ENCODE measurements at regions not wholly inside any gene's neighbourhood (a gene's known extent, or its start where the extent isn't known, plus 50 kb on each side); places are given as distances from the start of the nearest gene placed in this dataset.

- Histone ChIP-seq H3K36me3 (no peaks in the 10 kb centered on the region), H3K79me2 (ENCODE audit: low read depth) (no peaks in the 10 kb centered on the region), H3K4me2 (no peak overlapping the region), H2AFZ (replicated peaks) (no peak overlapping the region), H3K27me3 (no peaks in the 10 kb centered on the region), H3F3A (ENCODE audit: low read depth) (no peaks in the 10 kb centered on the region), H3K4me1 (no peaks in the 10 kb centered on the region), H3K4me3 (no peak overlapping the region), H3K9me3 (ENCODE audit: low read depth) (peaks cover 7% of the 10 kb centered on the region), H4K20me1 (ENCODE audit: low read depth) (no peaks in the 10 kb centered on the region), H3K27ac (no peak overlapping the region), H3K9ac (no peak overlapping the region)
- no peaks in the 10 kb centered on the region for H3K9me3 Mint-ChIP-seq
- no peak overlapping the region for H3K27ac Mint-ChIP-seq
- no peak for DNase-seq (ENCODE audit: low spot score)
- peaks cover 3% of the 10 kb centered on the region for H3K36me3 Mint-ChIP-seq
- no peak overlapping the region for H3K4me3 Mint-ChIP-seq
- TF ChIP-seq EZH2 (IDR thresholded peaks at IDR 0.05) (no peak), EZH2phosphoT487 (IDR thresholded peaks at IDR 0.05) (no peak), CTCF (IDR thresholded peaks at IDR 0.05) (no peak)
- H3K4me1 Mint-ChIP-seq: no peaks in the 10 kb centered on the region
- H3K27me3 Mint-ChIP-seq (ENCODE audit: insufficient read depth, low read depth): no peaks in the 10 kb centered on the region
These were observed 434.0 kb upstream of the BTBD3 start for GRCh38 chr20:11483697-11484096.

GRCh38 chr20:11484479-11484878, 433.2 kb upstream of the BTBD3 start:
- Histone ChIP-seq H3K27me3 (no peaks in the 10 kb centered on the region), H3F3A (ENCODE audit: low read depth) (no peaks in the 10 kb centered on the region), H3K9ac (no peak overlapping the region), H3K4me3 (no peak overlapping the region), H4K20me1 (ENCODE audit: low read depth) (no peaks in the 10 kb centered on the region), H3K27ac (no peak overlapping the region), H3K79me2 (ENCODE audit: low read depth) (no peaks in the 10 kb centered on the region), H3K36me3 (no peaks in the 10 kb centered on the region), H2AFZ (replicated peaks) (no peak overlapping the region), H3K9me3 (ENCODE audit: low read depth) (peaks cover 2% of the 10 kb centered on the region), H3K4me1 (no peaks in the 10 kb centered on the region), H3K4me2 (no peak overlapping the region)
- no peak for TF ChIP-seq EZH2 (IDR thresholded peaks at IDR 0.05)
- TF ChIP-seq CTCF (IDR thresholded peaks at IDR 0.05): no peak
- no peak for TF ChIP-seq EZH2phosphoT487 (IDR thresholded peaks at IDR 0.05)
- no peak overlapping the region for H3K4me3 Mint-ChIP-seq
- no peaks in the 10 kb centered on the region for H3K9me3 Mint-ChIP-seq
- no peak overlapping the region for H3K27ac Mint-ChIP-seq
- no peak for DNase-seq (ENCODE audit: low spot score)
- peaks cover 3% of the 10 kb centered on the region for H3K36me3 Mint-ChIP-seq
- H3K4me1 Mint-ChIP-seq: no peaks in the 10 kb centered on the region
- H3K27me3 Mint-ChIP-seq (ENCODE audit: insufficient read depth, low read depth): no peaks in the 10 kb centered on the region

GRCh38 chr20:11492386-11492785, 425.3 kb upstream of the BTBD3 start:
- Mint-ChIP-seq H3K9me3 (no peaks in the 10 kb centered on the region), H3K4me1 (peaks cover 9% of the 10 kb centered on the region), H3K27ac (no peak overlapping the region), H3K36me3 (no peaks in the 10 kb centered on the region), H3K27me3 (ENCODE audit: insufficient read depth, low read depth) (no peaks in the 10 kb centered on the region), H3K4me3 (no peak overlapping the region)
- Histone ChIP-seq H3K9me3 (ENCODE audit: low read depth) (no peaks in the 10 kb centered on the region), H3K27ac (no peak overlapping the region), H3F3A (ENCODE audit: low read depth) (no peaks in the 10 kb centered on the region), H3K9ac (no peak overlapping the region), H2AFZ (replicated peaks) (no peak overlapping the region), H4K20me1 (ENCODE audit: low read depth) (no peaks in the 10 kb centered on the region), H3K4me2 (no peak overlapping the region), H3K4me1 (peaks cover 15% of the 10 kb centered on the region), H3K4me3 (no peak overlapping the region), H3K79me2 (ENCODE audit: low read depth) (no peaks in the 10 kb centered on the region), H3K27me3 (no peaks in the 10 kb centered on the region), H3K36me3 (no peaks in the 10 kb centered on the region)
- DNase-seq (ENCODE audit: low spot score): no peak
- TF ChIP-seq EZH2phosphoT487 (IDR thresholded peaks at IDR 0.05) (no peak), EZH2 (IDR thresholded peaks at IDR 0.05) (no peak), CTCF (IDR thresholded peaks at IDR 0.05) (no peak)

- Histone ChIP-seq H4K20me1 (ENCODE audit: low read depth) (no peaks in the 10 kb centered on the region), H3K27me3 (no peaks in the 10 kb centered on the region), H3F3A (ENCODE audit: low read depth) (no peaks in the 10 kb centered on the region), H3K27ac (no peak overlapping the region), H3K79me2 (ENCODE audit: low read depth) (no peaks in the 10 kb centered on the region), H3K9ac (no peak overlapping the region), H3K4me3 (no peak overlapping the region), H3K36me3 (no peaks in the 10 kb centered on the region), H3K4me1 (peaks cover 20% of the 10 kb centered on the region), H3K9me3 (ENCODE audit: low read depth) (no peaks in the 10 kb centered on the region), H3K4me2 (no peak overlapping the region), H2AFZ (replicated peaks) (no peak overlapping the region)
- Mint-ChIP-seq H3K4me1 (peaks cover 13% of the 10 kb centered on the region), H3K27ac (no peak overlapping the region), H3K9me3 (no peaks in the 10 kb centered on the region), H3K27me3 (ENCODE audit: insufficient read depth, low read depth) (no peaks in the 10 kb centered on the region), H3K4me3 (no peak overlapping the region), H3K36me3 (no peaks in the 10 kb centered on the region)
- no peak for TF ChIP-seq CTCF (IDR thresholded peaks at IDR 0.05)
- TF ChIP-seq EZH2 (IDR thresholded peaks at IDR 0.05): no peak
- no peak for TF ChIP-seq EZH2phosphoT487 (IDR thresholded peaks at IDR 0.05)
- no peak for DNase-seq (ENCODE audit: low spot score)
These were observed 424.8 kb upstream of the BTBD3 start for GRCh38 chr20:11492846-11493245.
